GM18498 (cell line): ENCODE measurements at regions not wholly inside any gene's neighbourhood (a gene's known extent, or its start where the extent isn't known, plus 50 kb on each side); places are given as distances from the start of the nearest gene placed in this dataset.
"Not testable (repeated sequence)": the region's sequence is repeated elsewhere in the genome, so short reads cannot be mapped to it uniquely, and the experiment has no call there.

Source experiments
- ATAC-seq: cut with Tn5 transposase; IDR thresholded peaks from one replicate; pipeline ENCODE4 v1.9.1; 2021; ENCODE audit warnings: mild to moderate bottlenecking, moderate library complexity; ENCODE audit not compliant: unreplicated experiment

DNA sequence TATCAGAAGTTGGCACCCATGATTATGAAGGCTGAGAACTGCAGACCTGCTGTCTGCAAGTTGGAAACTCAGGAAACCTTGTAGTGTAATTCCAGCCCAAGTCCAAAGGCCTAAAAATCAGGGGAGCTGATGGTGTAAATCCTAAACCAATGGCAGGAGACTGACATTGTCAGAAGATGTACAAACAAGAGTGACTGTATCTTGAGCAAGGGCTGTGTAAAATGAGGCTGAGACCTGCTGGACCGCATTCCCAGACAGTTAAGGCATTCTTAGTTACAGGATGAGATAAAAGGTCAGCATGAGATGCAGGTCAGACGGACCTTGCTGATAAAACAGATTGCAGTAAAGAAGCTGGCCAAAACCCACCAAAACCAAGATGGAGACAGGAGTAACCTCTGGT lies 147.7 kb downstream of the COG6 start:
- no peak for ATAC-seq

DNA sequence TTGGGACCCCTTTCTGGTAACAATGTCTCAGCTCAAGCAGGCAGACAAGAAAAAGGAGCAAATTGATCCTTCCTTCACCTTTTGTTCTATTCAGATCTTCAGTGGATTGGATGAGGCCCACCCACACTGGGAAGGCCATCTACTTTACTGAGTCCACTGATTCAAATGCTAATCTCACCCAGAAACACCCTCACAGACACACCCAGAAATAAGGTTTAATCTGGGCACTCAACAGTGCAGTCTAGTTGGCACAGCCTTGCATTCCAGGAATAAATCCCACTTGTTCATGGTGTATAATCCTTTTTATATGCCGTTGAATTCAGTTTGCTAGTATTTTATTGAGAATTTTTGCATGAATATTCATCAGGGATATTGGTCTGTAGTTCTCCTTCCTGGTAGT lies 148.4 kb downstream of the COG6 start:
- no peak for ATAC-seq

DNA sequence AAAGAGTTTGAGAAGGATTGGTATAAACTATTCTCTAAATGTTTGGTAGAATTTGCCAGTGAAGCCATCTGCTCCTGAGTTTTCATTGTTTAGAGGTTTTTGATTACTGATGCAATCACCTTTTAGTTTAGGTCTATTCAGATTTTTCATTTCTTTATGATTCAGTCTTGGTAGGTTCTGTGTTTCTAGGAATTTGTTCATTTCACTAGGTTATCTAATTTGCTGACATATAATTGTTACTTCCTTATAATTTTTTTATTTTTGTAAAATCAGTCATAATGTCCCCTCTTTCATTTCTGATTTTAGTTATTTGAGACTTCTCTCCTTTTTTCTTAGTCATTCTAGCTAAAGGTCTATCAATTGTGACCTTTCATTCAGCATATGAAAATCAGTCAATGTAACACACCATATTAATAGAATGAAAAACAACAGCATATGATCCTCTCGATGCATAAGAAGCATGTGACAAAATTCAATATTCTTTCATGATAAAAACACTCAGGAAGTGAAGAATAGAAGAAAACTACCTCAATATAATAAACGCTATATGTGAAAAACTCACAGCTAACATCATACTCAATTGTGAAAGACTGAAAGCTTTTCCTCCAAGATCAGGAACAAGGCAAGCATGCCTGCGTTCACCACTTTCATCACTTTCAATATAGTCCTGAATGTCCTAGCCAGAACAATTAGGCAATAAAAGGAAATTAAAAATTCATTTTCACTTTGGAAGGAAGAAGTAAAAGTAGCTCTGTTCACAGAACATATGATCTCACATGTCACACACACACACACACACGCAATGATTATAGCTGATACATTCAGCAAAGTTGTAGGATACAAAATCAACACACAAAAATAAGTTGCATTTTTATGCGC lies 149.1 kb downstream of the COG6 start:
- no peak for ATAC-seq

DNA sequence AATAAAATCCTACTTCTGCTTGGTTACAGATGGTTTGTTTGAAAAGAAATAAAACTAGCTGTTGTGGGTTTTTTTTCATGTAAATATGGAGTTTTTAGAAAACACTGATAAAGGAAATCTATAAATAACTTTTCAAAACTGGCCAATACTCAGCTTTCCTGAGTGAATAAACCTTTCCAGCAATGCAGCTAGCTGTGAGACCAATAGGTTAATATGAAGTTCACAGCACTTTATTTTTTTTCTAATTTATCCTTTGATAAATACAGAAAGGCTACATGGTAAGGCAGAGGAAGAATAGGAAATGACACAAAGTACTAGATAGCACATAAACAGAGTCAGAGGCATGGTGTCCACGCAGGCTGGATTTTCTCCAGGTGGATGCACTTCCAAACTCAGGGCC lies 154.0 kb downstream of the COG6 start:
- no peak for ATAC-seq

DNA sequence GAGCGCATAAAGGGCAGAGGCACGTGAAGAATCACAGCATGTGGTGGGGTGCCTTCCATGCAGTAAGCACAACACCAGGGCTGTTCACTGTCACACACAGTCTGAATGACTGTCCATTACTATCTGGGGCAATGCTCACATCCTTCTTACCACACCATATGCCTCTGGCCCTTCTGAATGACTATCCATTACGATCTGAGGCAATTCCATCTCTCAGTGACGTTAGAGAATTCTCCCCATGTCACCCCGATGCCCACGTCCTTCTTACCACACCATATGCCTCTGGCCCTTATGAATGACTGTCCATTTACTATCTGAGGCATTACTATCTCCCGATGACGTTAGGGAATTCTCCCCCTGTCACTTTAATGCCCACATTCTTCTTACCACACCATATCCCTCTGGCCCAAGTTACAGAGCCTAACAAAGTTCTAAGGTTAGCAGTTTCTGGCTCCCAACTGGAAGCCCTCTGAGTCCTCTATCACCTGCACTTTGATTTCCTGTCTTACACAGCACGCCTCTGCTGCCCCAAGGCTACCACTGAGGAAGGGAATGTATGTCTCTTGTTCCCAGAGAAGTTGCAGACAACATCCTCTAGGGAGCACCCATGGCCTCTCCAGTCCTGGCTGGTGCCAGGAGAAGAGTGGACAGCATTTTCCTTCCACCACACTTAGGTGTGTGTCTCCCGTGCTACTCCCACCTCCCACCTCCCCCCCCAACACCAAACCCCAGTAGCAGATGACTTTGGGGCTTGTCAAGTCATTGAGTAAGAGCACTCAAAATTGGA lies 154.8 kb downstream of the COG6 start:
- ATAC-seq = no peak

DNA sequence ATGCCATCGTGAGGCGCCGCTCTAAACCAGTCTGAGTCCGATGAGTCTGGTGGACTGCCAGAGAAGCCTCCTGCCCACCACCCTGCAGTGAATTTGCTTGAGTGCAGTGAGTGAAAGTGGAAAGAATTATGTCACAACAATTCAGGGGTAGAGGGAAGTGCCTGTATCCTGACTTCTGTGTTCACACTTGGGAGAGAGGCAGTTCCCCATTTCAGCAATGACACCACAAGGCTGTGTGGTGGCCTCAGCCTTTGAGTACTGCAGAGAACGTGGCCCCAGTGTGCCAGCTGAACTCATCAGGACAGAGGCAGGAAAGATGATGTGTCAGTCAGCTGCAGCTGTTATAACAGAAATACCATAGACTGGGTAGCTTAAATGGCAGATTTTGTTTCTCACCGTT lies 155.6 kb downstream of the COG6 start:
- no peak for ATAC-seq

DNA sequence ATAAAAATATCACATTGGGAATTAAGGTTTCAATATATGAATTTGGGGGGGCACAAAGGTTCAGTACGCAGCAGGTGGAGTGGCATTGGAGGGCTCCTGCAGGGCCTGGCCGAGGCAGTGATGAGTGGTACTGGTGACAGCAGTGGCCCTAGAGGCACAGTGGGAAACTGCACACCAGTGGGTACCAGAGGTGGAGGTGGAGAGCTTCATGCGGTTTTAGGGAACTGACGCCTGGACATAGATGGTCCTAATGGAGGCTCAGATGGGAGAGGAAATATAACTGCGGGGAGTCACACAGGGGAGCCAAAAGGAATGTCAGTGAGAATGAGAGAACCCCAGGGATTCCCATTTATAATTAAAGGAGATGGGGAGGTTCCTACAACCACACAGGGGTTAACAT lies 156.2 kb downstream of the COG6 start:
- ATAC-seq = no peak

DNA sequence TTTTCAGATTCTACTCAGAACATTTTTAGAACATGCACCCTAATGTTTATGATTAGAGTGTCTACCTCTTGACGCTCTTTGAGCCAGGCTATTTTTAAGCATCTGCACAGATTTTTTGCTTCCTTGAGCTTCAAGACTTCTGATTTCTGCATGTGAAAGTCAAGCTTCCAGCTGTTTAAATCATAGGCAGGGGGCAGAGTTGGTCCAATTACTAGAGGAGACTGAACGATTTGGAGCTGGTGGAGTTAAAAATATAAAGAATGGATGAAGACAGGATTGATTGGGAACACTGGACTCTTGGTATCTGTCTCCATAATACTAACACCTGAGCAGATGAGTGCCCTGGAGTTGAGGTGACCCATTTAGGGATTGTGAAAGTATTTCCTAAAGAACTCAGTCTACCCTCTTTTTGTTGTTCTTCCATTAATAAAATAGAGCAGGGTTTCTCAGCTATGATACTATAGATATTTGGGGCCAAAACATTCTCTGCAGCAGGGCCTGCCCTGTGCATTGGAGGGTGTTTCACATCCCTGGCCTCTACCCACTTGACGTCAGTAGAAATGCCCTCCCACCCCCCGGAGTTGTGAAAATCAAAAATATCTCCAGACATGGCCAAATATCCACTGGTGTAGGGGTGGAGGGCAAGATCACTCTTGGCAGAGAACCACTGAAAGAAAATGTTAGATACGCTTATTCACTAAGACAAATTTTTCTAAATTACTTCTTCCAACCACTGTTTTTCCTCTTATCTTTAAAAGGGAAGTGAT lies 160.1 kb downstream of the COG6 start:
- no peak for ATAC-seq

DNA sequence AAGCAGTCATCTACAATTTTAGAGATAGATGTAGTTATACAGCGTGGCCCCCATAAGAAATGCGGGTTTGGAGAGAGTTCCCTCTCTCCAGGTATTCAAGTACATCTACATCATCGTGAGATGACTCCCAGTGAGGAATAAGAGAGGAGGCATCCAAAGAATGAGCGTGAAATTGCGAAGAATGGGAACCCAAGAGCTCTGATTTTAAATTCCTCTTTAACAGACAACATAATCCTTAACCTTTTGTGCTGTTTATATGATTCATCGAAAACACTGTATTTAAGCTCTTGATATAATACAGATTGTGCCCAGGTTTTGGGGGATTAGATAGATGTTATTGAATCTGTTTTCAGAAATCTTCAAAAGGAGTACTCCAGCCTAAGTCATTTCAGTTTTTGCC lies 161.5 kb downstream of the COG6 start:
- no peak for ATAC-seq

DNA sequence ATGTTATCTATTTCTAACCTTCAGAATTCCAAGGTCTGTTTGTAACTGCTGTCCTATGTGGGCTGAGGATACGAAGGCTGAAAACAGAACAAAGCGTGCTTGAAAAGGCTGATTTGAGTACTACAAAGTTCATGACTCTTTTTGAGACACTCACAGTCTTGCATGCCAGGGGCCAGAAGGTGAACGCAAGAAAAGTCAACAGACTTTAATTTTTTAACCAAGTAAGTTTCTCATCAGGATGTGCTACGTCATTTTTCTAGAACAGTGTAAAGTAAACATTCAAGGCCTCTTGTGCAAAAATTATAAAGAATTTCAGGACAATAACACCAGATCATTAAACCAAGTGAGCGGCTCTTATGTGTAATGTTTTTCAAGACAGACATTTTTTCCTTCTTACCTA lies 163.5 kb downstream of the COG6 start:
- ATAC-seq = no peak

DNA sequence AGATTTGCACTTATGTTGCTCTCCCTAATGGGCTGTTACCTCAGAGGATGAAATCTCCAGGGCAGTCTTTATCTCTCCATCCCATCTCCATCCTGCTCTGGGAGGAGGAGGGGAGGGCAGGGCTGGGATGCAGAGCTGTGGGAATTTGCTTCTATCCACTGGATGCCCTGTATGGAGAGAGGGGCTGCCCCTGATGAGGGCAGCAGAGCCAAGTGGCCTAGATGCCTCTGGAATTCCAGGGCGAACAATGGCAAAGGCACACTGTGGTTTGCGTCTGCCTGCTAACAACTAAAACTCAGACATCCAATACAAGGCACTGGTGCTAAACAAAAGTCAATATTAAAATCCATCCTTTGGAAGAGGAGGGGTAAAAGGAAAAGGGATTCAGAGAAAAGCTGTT lies 165.1 kb downstream of the COG6 start:
- ATAC-seq = no peak

DNA sequence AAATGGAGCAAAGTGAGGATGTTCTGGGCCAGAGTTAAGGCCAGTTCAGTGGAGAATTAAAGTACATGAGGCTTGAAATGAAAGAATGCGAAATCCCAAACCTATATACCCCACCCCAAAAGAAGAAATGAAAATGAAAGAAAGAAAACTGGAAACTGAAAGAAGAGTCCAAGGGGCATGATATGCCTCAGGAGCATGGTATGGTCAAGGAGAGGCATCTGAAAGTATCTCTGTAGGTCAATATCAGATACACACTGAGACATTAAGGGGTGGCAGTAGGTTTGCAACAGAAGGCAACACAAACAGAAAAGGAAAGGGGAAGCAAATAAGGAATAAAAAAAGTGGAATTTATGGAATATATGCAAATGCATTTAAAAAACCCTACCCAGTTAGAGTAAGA lies 166.5 kb downstream of the COG6 start:
- ATAC-seq = no peak

DNA sequence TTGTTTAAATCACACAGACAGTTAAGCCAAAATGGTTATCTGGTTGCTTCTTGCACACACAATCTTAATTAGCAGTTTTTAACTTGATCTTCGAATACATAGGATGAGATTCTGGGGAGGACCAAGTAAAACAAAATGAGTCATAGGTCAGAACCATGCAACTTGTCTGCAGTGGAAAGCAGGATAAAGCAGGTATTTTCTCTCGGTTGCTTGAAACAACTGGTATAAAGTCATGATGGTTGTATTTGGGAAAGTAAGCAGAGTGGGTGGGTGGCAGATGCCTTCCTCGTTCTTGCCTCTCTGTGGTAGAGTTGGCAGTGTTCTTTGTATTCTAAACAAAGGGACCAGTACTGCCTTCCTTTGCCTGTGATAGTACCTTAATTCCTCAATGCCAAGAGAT lies 167.0 kb downstream of the COG6 start:
- no peak for ATAC-seq

DNA sequence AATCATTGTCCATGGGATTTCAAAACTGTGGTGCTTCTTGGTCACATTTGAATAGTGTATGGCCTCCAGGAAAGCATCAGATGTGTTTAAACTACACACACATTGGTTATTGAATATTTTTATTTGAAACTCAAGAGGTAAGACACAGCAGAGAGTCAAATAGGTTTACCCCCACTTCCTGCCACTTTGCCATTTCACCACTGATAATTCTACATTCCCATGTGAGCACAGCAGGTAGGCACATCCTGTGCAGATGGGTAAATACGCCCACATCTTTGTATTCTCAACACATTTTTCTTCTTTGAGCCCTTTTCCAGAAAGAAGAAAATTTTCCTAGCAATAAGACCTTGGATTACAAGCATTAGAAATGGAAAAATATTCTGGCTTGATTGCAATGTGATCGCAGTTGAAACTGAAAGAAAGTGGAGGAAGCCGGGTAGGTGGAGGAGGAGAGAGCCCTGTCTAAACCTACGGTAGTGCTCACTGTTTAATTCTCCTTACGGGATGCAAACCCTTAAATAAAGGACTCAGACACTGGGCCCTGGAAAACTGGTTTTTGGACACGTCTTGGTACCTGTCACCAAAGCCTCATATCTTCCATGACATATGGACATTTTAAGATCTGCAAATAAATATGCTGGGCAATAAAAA lies 167.7 kb downstream of the COG6 start:
- no peak for ATAC-seq

DNA sequence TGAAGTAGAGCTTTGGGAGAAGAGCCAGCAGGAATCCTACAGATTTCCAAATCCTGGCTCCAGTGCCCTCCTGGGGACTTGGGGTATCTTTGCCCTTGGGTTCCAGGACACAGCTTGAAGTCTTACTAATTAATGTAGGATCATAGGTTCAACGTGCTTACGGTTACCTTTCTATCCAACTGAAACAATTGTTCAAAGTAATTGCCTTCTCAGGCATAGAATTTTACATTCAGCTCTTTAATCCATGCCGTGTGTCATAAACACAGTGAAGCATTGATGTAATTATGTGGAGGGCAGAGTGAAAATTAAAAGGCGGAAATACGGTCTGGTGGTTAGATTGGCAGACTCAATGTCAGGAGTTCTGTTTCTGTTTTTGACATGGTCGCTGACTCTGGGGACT lies 170.4 kb downstream of the COG6 start:
- ATAC-seq = no peak

DNA sequence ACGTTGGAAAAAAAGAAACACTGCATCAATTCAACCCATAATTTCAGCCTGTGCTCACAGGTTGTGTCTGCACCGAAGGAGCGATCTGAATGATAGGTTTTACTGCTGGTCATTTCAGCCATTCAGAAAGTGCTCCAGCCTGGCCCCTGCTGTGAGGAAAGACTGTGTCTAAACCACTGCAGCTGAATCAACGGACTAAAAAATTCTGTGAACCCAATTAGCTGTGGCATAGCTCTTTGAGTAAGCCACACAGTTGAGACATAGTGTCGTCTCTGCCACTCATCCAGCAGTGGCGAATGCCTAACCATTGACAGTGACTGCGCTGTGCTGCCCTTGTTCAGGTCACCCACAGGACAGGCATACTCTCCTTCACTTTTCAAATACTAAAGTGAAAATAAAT lies 179.8 kb downstream of the COG6 start:
- ATAC-seq = no peak

DNA sequence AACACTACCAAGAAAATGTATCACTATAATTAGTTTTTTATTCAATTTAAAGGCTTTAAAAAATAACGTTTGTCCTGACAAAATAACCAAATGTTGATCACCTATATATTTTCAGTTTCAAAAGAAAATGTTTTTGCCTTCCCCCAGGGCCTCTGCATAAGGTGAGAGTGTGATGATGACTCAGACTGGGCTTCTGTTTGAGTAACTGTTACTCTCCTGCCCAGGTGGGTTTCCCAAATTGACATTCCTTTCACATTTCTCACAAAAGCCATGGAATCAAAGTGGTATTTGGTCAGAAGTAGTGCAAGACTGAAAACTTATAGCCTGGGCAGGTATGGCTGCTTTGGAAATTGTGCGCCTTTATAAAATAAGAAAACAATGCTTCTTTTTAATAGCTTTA lies 180.6 kb downstream of the COG6 start:
- no peak for ATAC-seq

DNA sequence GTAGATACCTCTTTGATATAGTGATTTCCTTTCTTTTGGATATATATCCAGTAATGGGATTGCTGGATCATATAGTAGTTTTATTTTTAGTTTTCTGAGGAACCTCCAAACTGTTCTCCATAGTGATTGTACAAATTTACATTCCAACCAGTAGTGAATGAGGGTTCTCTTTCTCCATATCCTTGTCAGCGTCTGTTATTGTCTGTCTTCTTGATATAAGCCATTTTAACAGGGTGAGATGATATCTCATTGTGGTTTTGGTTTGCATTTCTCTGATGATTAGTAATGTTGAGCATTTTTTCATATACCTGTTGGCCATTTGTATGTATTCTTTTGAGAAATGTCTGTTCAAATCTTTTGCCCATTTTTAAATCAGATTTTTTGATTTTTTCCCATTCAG lies 182.4 kb downstream of the COG6 start:
- ATAC-seq = not testable (repeated sequence)

DNA sequence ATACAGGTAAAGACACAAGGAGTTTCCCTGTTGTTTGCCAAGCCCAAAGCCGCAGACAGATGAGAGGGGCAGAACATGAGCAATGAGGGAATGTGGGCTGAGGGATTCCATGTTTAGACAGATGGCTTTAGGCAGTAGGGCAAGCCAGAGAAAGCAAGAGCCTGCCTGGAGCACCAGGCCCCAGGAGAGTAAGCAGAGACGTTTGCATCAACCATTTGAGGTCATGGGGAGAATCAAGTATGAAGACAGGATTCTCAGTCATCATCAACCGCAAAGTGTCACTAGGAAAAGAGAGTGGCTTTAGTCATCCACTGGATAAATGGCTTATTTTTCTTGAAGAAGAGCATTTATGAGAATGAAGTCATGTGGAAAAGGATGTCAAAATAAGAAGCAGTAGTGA lies 184.7 kb downstream of the COG6 start:
- ATAC-seq = no peak

DNA sequence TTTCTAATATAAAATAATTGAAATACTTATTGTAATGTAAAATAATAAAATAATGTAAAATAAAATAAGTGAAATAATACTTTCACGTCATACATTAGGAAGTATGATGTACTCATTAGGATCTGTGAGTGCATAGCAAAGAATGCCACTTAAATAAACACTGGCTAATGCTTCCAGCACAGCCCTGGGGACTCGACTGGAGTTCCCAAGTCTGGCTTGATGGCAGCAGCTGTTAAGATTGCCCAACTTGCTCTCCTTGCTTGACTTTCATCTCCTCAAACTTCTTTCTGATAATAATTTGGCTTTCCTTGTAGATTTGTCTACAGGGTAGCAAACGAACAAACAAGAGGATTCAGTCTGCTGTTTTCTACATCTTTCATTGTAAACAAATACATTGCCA lies 191.9 kb downstream of the COG6 start:
- ATAC-seq = no peak

DNA sequence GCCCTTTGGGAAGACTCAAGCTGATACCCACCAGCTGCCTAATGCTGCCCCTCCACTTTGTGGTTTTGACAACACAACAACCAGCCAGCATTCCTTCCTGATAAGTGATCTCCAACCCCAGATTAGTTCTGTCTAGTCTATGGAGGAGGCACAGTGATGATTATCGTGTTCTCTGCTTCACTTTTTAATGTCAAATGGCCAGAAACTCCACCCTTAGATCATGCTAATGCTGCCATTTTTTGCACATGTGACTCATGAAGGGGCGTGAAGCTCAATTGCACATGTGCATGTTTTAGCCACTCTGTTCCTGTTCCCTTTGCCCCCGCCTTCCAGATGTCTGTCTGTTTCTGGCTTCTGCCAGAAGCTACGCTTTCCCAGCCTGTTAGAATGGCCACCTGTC lies 199.8 kb downstream of the COG6 start:
- no peak for ATAC-seq
